RWPE1 (cell line): ENCODE measurements at regions not wholly inside any gene's neighbourhood (a gene's known extent, or its start where the extent isn't known, plus 50 kb on each side); places are given as distances from the start of the nearest gene placed in this dataset.

ENCODE experiments used
- CTCF ChIA-PET: fragments of 350-600 bp; sonication (Branson Sonifier 250); formaldehyde crosslinking; extraction: SDS; loops from one replicate; lab custom pipeline; 2021; lab: Yijun Ruan, JAX
- POLR2A ChIA-PET: fragments of 400-600 bp; formaldehyde crosslinking; extraction: SDS; loops from one replicate; lab custom pipeline; 2020; ENCODE audit warnings: antibody characterized with exemption; ENCODE audit not compliant: low non-redundant PET; lab: Yijun Ruan, JAX
- DNase-seq: peaks from one replicate; pipeline ENCODE4 v3.0.0; 2012; ENCODE audit warnings: low spot score
- H3K27ac ChIP-seq: fragments of 450-650 bp; 2 replicates; pipeline ENCODE4 v1.5.1; 2017
- TF ChIP-seq, protein P1 (sequence below): fragments of 450-650 bp; conservative IDR thresholded peaks from 2 replicates; pipeline ENCODE4 v1.5.1; 2017; ENCODE audit warnings: low read depth, mild to moderate bottlenecking

DNA sequence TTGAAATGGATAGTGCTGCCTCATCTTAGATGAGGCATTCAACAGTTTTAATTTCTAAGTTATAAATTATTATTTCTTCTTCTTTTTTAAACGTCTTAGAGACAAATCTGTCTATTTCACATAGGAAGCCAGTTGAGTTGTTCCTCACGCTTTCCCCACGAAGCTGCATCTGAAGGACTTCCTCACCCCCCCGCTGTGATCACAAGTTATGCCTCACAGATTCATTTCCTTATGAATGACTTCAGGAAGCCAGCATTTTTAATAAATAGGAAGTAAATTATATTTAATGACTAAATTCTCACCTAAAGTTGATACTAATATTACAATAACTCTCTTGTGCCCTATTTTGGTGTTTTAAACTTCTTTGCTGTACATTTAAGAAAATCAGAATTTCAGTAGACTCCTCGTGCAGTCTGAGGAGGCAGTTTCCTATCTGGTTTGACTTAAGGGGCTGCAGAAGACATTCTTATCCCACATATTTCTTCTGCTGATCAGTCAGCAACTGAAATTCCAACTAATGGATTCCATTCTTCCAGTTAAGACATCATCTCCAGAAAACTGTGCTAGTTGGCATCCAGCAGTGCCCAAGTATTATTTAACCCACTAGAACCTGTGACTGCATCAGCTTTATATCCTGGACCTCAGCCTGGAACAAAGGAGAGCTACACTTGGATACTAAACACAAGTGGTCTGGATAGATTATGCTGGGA, 182.7 kb upstream of the CCN2 start:
- POLR2A ChIA-PET = no interaction called here
- TF ChIP-seq, protein P1, sequence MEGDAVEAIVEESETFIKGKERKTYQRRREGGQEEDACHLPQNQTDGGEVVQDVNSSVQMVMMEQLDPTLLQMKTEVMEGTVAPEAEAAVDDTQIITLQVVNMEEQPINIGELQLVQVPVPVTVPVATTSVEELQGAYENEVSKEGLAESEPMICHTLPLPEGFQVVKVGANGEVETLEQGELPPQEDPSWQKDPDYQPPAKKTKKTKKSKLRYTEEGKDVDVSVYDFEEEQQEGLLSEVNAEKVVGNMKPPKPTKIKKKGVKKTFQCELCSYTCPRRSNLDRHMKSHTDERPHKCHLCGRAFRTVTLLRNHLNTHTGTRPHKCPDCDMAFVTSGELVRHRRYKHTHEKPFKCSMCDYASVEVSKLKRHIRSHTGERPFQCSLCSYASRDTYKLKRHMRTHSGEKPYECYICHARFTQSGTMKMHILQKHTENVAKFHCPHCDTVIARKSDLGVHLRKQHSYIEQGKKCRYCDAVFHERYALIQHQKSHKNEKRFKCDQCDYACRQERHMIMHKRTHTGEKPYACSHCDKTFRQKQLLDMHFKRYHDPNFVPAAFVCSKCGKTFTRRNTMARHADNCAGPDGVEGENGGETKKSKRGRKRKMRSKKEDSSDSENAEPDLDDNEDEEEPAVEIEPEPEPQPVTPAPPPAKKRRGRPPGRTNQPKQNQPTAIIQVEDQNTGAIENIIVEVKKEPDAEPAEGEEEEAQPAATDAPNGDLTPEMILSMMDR = no peak
- CTCF ChIA-PET = no interaction called here
- no peak for DNase-seq
- H3K27ac ChIP-seq = no peak overlapping the region

DNA sequence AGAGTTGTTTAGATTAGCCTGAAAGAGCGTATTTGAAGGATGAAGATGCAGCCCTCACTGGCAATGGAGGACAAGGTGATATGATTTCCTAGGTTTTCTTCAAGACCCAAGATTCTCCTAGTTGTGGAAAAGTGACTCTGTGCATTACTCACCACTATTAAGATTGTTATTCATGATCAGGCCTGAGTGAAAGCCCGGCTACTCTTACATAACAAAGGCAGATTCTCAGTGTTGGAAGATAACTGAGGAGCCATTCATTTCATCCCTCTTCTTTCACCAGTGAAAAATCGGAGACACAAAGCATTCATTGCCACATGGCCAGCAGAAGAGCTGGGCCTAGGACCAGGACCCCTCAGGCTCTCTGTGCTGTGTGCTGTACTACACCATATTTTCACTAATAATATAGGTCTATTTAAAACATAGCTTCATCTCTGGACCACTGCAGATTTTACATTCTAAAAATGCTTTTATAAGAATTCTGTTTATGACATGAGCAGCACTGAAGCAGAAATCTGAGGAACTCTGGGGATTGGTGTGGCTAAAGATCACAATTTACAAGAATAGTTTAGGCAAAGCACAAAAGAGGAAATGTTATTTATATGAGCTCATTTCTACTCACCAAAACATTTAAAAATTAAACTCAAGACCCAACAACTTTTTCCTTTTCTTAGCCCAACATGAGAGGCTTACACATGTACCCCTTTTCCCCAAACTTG, 181.9 kb upstream of the CCN2 start:
- ChIA-PET POLR2A (no interaction called here), CTCF (no interaction called here)
- TF ChIP-seq, protein P1 = no peak
- H3K27ac ChIP-seq = no peak overlapping the region
- DNase-seq = no peak

DNA sequence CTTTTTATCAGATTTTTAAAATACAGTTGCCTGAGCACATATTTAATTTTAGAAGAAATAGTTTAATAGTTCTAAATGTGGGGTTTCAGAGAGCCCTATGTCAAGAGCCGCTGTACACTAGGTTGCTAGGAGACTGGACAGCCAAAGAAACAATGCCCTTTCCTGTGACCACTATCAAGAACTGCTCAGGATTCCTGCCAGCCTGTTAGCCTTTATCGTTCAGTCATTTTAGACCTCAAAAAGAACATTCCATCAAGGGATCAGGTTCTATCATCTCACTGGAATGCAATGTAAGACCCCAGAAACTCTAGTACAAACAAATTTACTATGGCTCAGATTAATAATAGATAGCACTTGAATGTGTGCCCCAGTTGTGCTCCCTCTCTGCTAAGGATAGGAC, 181.2 kb upstream of the CCN2 start:
- CTCF ChIA-PET = no interaction called here
- POLR2A ChIA-PET = no interaction called here
- H3K27ac ChIP-seq = no peak overlapping the region

DNA sequence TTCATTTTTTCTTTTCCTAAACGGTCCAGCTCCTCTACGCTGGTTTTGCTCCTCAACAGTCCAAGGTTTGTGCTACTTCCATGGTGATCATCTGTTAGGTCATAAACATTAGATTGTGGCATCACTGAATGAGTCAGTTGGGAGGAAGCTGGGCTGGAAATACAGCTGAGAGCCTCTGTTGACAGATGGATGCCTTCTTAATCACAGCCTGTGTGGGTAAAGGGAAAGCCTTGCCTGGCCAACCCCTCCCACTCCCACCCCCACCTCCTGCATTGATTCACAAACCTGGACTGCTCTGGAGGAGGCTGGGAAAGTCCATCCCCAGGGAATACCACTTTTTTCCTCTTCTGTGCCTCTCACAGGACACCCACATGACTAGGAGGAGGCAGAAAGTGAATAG, 180.6 kb upstream of the CCN2 start:
- POLR2A ChIA-PET = no interaction called here
- DNase-seq = peak; percentile 77
- CTCF ChIA-PET = interaction anchor here (0.6 kb wide), 1 partner anchor 77 kb away, joined by 4 read pairs; no protein-coding TSS in a partner anchor
- TF ChIP-seq, protein P1 = no peak
- H3K27ac ChIP-seq = no peak overlapping the region

More for the DNA sequence above, 181.2 kb upstream of the CCN2 start:
- DNase-seq = no peak
- TF ChIP-seq, protein P1 = no peak

DNA sequence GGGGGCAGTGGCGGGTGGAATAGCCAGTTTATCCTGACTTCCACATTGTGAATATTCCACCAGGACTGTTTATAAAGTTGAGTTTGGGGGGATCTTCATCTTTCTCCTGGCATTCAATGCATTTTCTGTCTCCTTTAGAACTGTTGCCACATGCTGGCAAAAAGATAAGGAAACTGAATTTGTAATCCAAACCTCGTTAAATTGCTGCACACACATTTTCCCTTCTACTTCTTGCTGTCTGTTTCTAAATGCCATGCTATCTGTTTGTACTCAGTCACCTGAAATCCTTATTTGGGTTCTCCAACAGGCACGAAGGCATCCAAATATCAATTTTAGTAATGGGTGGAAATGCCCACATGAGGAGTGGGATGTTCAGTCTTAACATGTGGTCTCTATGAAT, 180.2 kb upstream of the CCN2 start:
- POLR2A ChIA-PET = no interaction called here
- H3K27ac ChIP-seq = no peak overlapping the region

DNA sequence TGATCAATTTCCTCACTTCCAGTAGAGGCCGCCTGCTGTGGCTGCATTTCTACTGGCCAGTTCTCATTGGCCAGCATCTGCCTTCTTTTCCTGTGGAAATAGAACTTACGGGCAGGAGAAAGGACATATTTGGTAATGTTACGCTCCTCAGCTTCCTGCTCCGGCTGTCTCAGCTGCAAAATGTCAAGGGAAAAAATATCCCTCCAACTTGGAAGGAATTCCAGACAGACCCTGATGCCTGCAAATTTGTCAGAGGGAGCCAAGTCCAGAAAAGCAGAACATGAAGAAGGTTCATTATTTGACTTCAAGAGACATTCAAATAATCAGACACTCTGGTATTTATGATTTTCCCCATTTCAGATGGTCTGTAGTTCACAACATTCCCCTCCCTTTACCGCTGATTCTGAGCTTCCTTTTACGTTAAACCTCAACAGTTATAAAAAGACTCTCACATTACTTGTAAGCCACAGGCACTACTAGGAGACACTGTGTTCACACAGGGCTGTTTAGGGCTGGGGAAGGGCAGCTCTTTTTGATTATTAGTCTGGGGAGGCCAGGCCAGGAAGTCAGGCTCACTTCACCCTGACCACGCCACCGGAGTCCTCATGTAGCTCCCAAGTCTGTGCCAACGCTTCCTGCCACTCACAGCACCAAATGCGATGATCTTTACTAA, 179.6 kb upstream of the CCN2 start:
- TF ChIP-seq, protein P1 = no peak
- ChIA-PET CTCF (no interaction called here), POLR2A (no interaction called here)
- H3K27ac ChIP-seq = no peak overlapping the region
- no peak for DNase-seq

More for the DNA sequence above, 180.2 kb upstream of the CCN2 start:
- CTCF ChIA-PET = no interaction called here
- DNase-seq = no peak
- TF ChIP-seq, protein P1 = no peak
